IMR-90 (cell line): ENCODE measurements at regions not wholly inside any gene's neighbourhood (a gene's known extent, or its start where the extent isn't known, plus 50 kb on each side); places are given as distances from the start of the nearest gene placed in this dataset.
A peak's percentile ranks its signal among the peaks of the same experiment; 100 is the strongest.

Experiments used
- ATAC-seq: fragments of 200-7000 bp; cut with Tn5 transposase; 2 replicates; pipeline ENCODE4 v1.9.1; 2020; ENCODE audit warnings: low read depth, mild to moderate bottlenecking, moderate library complexity
- BruUV-seq: library from RNA; stranded (reverse); fragments of 400-500 nt; replicated peaks from 2 replicates; lab custom pipeline; 2021; lab: Mats Ljungman, UMichigan
- CTCF ChIA-PET: fragments of 300-600 bp; formaldehyde crosslinking; extraction: SDS; loops from one replicate; lab custom pipeline; 2021; ENCODE audit warnings: antibody characterized with exemption; lab: Yijun Ruan, JAX
- POLR2A ChIA-PET: fragments of 300-600 bp; sonication (Branson Sonifier 250); formaldehyde crosslinking; loops from one replicate; lab custom pipeline; 2022; ENCODE audit warnings: antibody characterized with exemption; ENCODE audit not compliant: unreplicated experiment; lab: Charles Lee
- DNase-seq: peaks from one replicate; pipeline ENCODE4 v3.0.0; 2013
- H2AFZ ChIP-seq: replicated peaks from 2 replicates; pipeline ENCODE3; 2013; ENCODE audit warnings: low read length, mild to moderate bottlenecking; ENCODE audit not compliant: poor library complexity
- H2AK5ac ChIP-seq: 2 replicates; pipeline ENCODE4 v1.6.1; 2013; ENCODE audit warnings: low read depth, low read length, inconsistent platforms
- H2AK9ac ChIP-seq: replicated peaks from 2 replicates; pipeline ENCODE3; 2013; ENCODE audit warnings: mild to moderate bottlenecking, low read depth, low read length, moderate library complexity; ENCODE audit not compliant: poor library complexity
- H2BK120ac ChIP-seq: 2 replicates; pipeline ENCODE4 v1.6.1; 2013; ENCODE audit warnings: low read depth, low read length, inconsistent platforms
- H2BK15ac ChIP-seq: 3 replicates; pipeline ENCODE4 v1.6.1; 2013; ENCODE audit warnings: low read depth, low read length, inconsistent platforms
- H2BK20ac ChIP-seq: 2 replicates; pipeline ENCODE4 v1.6.1; 2013; ENCODE audit warnings: low read depth, mild to moderate bottlenecking, inconsistent platforms, low read length, moderate library complexity
- H2BK5ac ChIP-seq: 2 replicates; pipeline ENCODE4 v1.6.1; 2013; ENCODE audit warnings: mild to moderate bottlenecking, low read depth, low read length, inconsistent platforms; ENCODE audit not compliant: poor library complexity, severe bottlenecking
- H3K14ac ChIP-seq: replicated peaks from 2 replicates; pipeline ENCODE4 v1.6.1; 2013; ENCODE audit warnings: low read depth, low read length, inconsistent platforms
- H3K18ac ChIP-seq: 2 replicates; pipeline ENCODE4 v1.6.1; 2013; ENCODE audit warnings: low read depth, low read length, control low read depth
- H3K23ac ChIP-seq: 2 replicates; pipeline ENCODE4 v1.6.1; 2013; ENCODE audit warnings: low read depth, low read length, inconsistent platforms
- H3K27ac ChIP-seq: 2 replicates; pipeline ENCODE4 v1.5.1; 2013; ENCODE audit warnings: mild to moderate bottlenecking, control low read depth, low read length; ENCODE audit not compliant: insufficient read depth
- H3K27me3 ChIP-seq: 2 replicates; pipeline ENCODE4 v1.6.1; 2013; ENCODE audit warnings: low read length; ENCODE audit not compliant: control insufficient read depth, insufficient read depth
- H3K36me3 ChIP-seq: 2 replicates; pipeline ENCODE4 v1.6.1; 2013; ENCODE audit warnings: low read length, mixed read lengths; ENCODE audit not compliant: control insufficient read depth, insufficient read depth
- H3K4ac ChIP-seq: 2 replicates; pipeline ENCODE4 v1.6.1; 2013; ENCODE audit warnings: low read depth, low read length, inconsistent platforms
- H3K4me1 ChIP-seq: 2 replicates; pipeline ENCODE4 v1.6.1; 2013; ENCODE audit warnings: low read length, mixed read lengths; ENCODE audit not compliant: control insufficient read depth, insufficient read depth
- H3K4me2 ChIP-seq: 2 replicates; pipeline ENCODE4 v1.6.1; 2013; ENCODE audit warnings: low read depth, mild to moderate bottlenecking, control low read depth, low read length, moderate library complexity
- H3K4me3 ChIP-seq: 2 replicates; pipeline ENCODE4 v1.5.1; 2013; ENCODE audit warnings: low read depth, mild to moderate bottlenecking, control low read depth, low read length, moderate library complexity; ENCODE audit not compliant: insufficient read depth
- H3K56ac ChIP-seq: 2 replicates; pipeline ENCODE4 v1.6.1; 2013; ENCODE audit warnings: low read length, inconsistent platforms; ENCODE audit not compliant: insufficient read depth; ENCODE audit errors: extremely low read depth
- H3K79me1 ChIP-seq, 2 experiments: 2 replicates each; pipeline ENCODE4 v1.6.1; 2013; ENCODE audit warnings: low read length in 2 of 2, inconsistent platforms in 1 of 2, low read depth in 1 of 2
- H3K9ac ChIP-seq: 2 replicates; pipeline ENCODE4 v1.6.1; 2013; ENCODE audit warnings: low read depth, low read length, control low read depth
- H3K9me1 ChIP-seq: 2 replicates; pipeline ENCODE4 v1.6.1; 2013; ENCODE audit warnings: low read length, inconsistent platforms; ENCODE audit not compliant: insufficient read depth
- H3K9me3 ChIP-seq: 2 replicates; pipeline ENCODE4 v1.6.1; 2013; ENCODE audit warnings: low read length; ENCODE audit not compliant: control insufficient read depth, insufficient read depth
- H4K20me1 ChIP-seq: 2 replicates; pipeline ENCODE4 v1.6.1; 2013; ENCODE audit warnings: low read length, inconsistent platforms; ENCODE audit not compliant: insufficient read depth
- H4K5ac ChIP-seq: 2 replicates; pipeline ENCODE4 v1.6.1; 2013; ENCODE audit warnings: mild to moderate bottlenecking, low read depth, low read length, control low read depth
- H4K8ac ChIP-seq, 2 experiments: 2 replicates each; pipeline ENCODE4 v1.6.1; 2013; ENCODE audit warnings: low read depth in 2 of 2, low read length in 2 of 2, control low read depth in 1 of 2, inconsistent platforms in 1 of 2
- H4K91ac ChIP-seq: 2 replicates; pipeline ENCODE4 v1.6.1; 2013; ENCODE audit warnings: low read depth, low read length, inconsistent platforms; ENCODE audit not compliant: insufficient read depth
- BHLHE40 ChIP-seq: fragments of 150-350 bp; IDR thresholded peaks from 2 replicates; pipeline ENCODE4 v1.6.1; 2016; ENCODE audit warnings: mild to moderate bottlenecking, low read depth, low read length
- CHD1 ChIP-seq: IDR thresholded peaks from 2 replicates; pipeline ENCODE4 v1.6.1; 2012; ENCODE audit warnings: low read depth, low read length, improper control_type of control experiment
- FOS ChIP-seq: fragments of 150-350 bp; IDR thresholded peaks from 2 replicates; pipeline ENCODE4 v1.6.1; 2016; ENCODE audit warnings: low read depth, low read length
- POLR2A ChIP-seq: IDR thresholded peaks from 2 replicates; pipeline ENCODE4 v1.6.1; 2012; ENCODE audit warnings: mild to moderate bottlenecking, low read depth, low read length
- RCOR1 ChIP-seq: IDR thresholded peaks from 2 replicates; pipeline ENCODE4 v1.6.1; 2012; ENCODE audit warnings: mild to moderate bottlenecking, low read length, improper control_type of control experiment; ENCODE audit not compliant: insufficient replicate concordance
- WGBS, 2 experiments: methylation state at CpG; one replicate each; pipeline versions ENCODE4 v1.1.5 to v1.1.7; 2013; ENCODE audit warnings: missing lambda C conversion rate in 2 of 2; ENCODE audit not compliant: insufficient read length in 1 of 2; ENCODE audit errors: extremely low coverage in 2 of 2; 5-methylcytosine and 5-hydroxymethylcytosine counted together
- dilution Hi-C: fragments of 300-500 bp; cut with HindIII; formaldehyde crosslinking; loops from one replicate; pipeline ENCODE4 v1.14.3; 2018; ENCODE audit warnings: low sequenced_read_pairs; ENCODE audit not compliant: unreplicated experiment
- in situ Hi-C: fragments of 300-500 bp; cut with MboI; formaldehyde crosslinking; loops from 3 replicates; pipeline ENCODE4 v1.14.3; 2019; ENCODE audit warnings: low sequenced_read_pairs, inconsistent platforms, mixed read lengths
- intact Hi-C: fragments of 100-400 bp; cut with micrococcal nuclease; formaldehyde crosslinking; loops from 2 replicates; pipeline ENCODE4 v1.10.0; 2022

- ATAC-seq (peak; percentile 59), DNase-seq (peak; percentile 2)
- in situ Hi-C loops, result no loop called here
- ChIA-PET CTCF (interaction anchor here (1.6 kb wide), 1 partner anchor 8 kb away, joined by 3 read pairs; no protein-coding TSS in a partner anchor), POLR2A (no interaction called here)
- H3K56ac ChIP-seq, result no peak overlapping the region
- H2AK5ac ChIP-seq, result no peak overlapping the region
- H4K91ac ChIP-seq, result no peak overlapping the region
- no peak overlapping the region for H2BK5ac ChIP-seq
- H3K27ac ChIP-seq, result no peak overlapping the region
- H2AK9ac ChIP-seq, result no peak overlapping the region
- no peak overlapping the region for H3K4me3 ChIP-seq
- H3K9me1 ChIP-seq, result no peaks in the 10 kb centered on the region
- no peaks in the 10 kb centered on the region for H3K4me1 ChIP-seq
- H4K20me1 ChIP-seq, result no peaks in the 10 kb centered on the region
- no peak overlapping the region for H2BK15ac ChIP-seq
- H2BK20ac ChIP-seq, result no peak overlapping the region
- no peak overlapping the region for H3K4me2 ChIP-seq
- no peaks in the 10 kb centered on the region for H3K36me3 ChIP-seq
- no peak overlapping the region for H2BK120ac ChIP-seq
- dilution Hi-C loops, result no loop called here
- H3K23ac ChIP-seq, result no peak overlapping the region
- no peaks in the 10 kb centered on the region for H3K9me3 ChIP-seq
- no peaks in the 10 kb centered on the region for H3K79me1 ChIP-seq
- H2AFZ ChIP-seq, result no peak overlapping the region
- TF ChIP-seq FOS (no peak), BHLHE40 (no peak), RCOR1 (no peak), CHD1 (no peak), POLR2A (no peak)
- no peak overlapping the region for H3K4ac ChIP-seq
- no peak overlapping the region for H3K9ac ChIP-seq
- WGBS, 2 experiments, result no CpG with 5 or more reads among the region's 3 CpGs
- no peak overlapping the region for H4K5ac ChIP-seq
- no peaks in the 10 kb centered on the region for H3K27me3 ChIP-seq
- H4K8ac ChIP-seq, result no peak overlapping the region
- H3K18ac ChIP-seq, result no peak overlapping the region
- H3K14ac ChIP-seq, result no peak overlapping the region
- no TSS peak for BruUV-seq
- intact Hi-C loops, result no loop called here
Measured at GRCh38 chr13:74886502-74886901, 595.5 kb downstream of the TBC1D4 start.
